WI38 (cell line): ENCODE measurements at regions not wholly inside any gene's neighbourhood (a gene's known extent, or its start where the extent isn't known, plus 50 kb on each side); places are given as distances from the start of the nearest gene placed in this dataset.

ENCODE experiments used
- H3K4me3 ChIP-seq: 2 replicates; pipeline ENCODE4 v1.5.1; 2011; ENCODE audit warnings: low read depth, mild to moderate bottlenecking, control low read depth, low read length
- CTCF ChIP-seq: IDR thresholded peaks from 2 replicates; pipeline ENCODE4 v1.5.1; 2012; ENCODE audit warnings: low read depth, mild to moderate bottlenecking, control low read depth, low read length

DNA sequence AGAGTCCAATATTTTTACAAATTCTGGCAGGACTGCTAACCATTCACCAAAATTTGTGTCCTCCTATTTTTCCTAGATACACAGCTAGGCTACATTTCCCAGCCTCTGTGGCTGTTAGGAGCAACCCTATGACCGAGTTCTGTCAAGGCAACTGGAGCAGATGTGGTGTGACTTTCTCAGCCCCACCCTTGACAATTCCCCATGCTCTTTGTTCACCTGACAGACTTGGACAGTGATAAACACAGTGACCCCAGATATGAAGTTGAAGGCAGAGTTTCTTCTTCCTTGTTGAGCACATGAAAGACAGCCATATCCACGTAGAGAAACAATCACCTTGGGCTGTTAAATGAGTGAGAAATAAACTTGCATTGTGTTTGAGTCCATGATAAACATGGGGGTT is 1162.1 kb downstream of the SORCS3 start:
- TF ChIP-seq CTCF, result no peak
- no peak overlapping the region for H3K4me3 ChIP-seq

DNA sequence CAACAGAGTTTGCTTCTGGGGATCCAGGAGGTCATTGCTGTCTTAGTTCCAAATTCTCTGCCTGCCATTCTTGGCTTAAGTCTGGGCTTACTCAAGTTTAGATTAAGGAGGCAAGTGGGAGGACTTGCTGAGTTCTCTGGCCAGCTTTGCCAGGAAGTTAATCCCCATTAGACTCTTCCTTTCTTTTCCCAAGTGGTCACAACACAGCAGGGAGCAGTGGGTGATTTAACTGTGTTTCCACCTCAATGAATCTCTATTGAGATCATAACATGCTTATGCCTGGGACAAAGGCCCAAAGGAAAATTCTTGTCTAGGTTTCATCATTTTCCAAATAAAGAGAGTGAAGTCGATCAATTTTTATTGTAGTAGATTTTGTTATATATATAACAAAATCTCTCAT is 1159.6 kb downstream of the SORCS3 start:
- TF ChIP-seq CTCF, result no peak
- H3K4me3 ChIP-seq, result no peak overlapping the region

DNA sequence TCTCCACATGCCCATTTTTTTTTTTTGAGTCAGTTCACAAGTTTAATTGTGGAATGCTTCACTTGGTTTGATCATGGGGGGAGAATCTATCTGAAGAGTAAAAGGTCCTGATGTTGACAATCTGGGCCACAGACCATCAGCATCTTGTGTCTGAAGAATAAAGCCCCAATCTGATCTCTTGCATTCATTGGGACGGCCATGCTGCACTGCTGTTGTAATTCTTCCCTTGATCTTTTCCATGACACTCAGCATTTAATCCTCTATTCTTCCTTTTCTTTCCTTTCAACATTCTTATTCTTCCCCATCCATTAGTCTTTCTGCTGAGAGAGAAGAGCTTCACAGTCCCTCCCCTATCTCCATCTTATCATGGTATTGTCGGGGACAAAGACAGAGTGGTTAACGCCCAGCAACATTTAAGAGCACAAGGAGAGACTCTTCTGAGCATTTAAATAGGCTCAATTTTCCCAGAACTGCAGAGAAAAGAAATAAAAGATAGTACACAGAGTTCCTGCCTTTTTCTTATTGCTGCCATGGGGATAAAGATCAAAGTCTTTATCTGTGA is 1157.3 kb downstream of the SORCS3 start:
- H3K4me3 ChIP-seq, result no peak overlapping the region
- no peak for TF ChIP-seq CTCF

DNA sequence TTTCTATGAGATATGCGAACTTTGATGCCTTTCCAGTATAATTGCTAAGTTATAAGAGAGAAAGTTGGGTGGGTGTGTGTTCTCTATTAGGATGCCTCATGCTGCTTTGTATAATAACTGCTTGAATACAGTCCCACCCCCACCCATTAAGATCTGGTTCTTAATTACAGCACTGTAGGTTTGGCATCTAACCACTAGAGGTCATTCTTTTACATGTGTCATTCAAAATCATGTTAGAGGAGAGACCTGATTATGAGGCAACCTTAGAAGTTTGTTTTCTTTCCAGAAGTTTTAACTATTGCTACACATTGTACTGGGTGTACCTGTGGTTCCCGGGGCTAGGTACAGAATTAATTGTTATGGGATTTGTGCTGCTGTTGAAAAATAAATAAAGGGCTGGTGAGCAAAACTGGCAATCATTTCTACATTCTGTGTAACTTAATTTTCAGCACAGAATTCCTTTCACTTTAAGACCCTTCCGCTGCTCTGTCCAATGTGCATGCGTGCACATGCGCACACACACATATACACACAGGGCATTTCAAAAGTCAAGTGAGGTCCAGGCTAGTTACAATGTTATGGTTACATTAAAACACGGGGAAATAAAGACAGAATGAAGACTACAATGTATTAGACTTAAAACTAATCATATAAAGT is 1156.3 kb downstream of the SORCS3 start:
- TF ChIP-seq CTCF, result no peak
- no peak overlapping the region for H3K4me3 ChIP-seq

- TF ChIP-seq CTCF, result no peak
- H3K4me3 ChIP-seq, result no peak overlapping the region
These were observed 1152.0 kb downstream of the SORCS3 start for GRCh38 chr10:105793071-105793470.

DNA sequence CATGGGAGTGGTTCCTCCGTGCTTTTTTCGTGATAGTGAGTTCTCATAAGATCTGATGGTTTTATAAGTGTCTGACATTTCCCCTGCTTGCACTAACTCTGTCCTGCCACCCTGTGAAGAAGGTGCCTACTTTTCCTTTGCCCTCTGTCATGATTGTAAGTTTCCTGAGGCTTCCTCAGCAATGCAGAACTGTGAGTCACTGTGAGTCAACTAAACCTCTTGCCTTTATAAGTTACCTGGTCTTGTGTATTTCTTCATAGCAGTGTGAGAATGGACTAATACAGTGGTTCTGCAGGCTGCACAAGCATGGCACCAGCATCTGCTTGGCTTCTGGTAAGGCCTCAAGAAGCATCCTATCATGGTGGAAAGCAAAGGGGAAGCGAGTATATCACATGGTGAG is 1144.6 kb downstream of the SORCS3 start:
- no peak overlapping the region for H3K4me3 ChIP-seq
- no peak for TF ChIP-seq CTCF

DNA sequence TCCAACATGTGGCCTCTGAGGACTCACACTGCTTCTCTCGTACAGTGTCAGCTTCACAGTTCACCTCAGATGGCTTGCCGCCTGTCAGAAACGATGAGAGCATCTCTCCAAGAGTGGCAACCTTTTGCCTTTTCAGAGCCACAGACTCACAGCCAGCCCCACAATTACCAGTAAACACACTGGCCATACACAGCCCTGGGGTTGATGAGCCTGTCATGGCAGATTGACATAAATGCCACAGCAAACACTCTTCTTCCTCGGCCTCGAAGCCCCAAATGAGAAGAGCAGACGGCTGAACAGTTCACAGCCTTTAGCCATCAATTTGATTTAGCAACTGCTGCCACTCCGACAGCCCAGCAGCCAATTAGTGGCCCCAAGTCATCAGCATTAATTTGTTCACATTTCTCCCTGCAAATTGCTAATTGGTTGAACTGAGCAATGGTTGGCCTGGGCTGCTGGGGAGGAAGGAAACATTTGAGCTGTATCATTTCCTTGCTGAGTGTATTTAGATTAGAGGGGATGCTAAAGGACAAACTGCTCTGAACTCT is 1142.9 kb downstream of the SORCS3 start:
- no peak overlapping the region for H3K4me3 ChIP-seq
- no peak for TF ChIP-seq CTCF
